HG02870 (cell line): ENCODE measurements at regions not wholly inside any gene's neighbourhood (a gene's known extent, or its start where the extent isn't known, plus 50 kb on each side); places are given as distances from the start of the nearest gene placed in this dataset.
A peak's percentile ranks its signal among the peaks of the same experiment; 100 is the strongest.

Experiments used
- ATAC-seq: cut with Tn5 transposase; IDR thresholded peaks from one replicate; pipeline ENCODE4 v1.9.1; 2021; ENCODE audit warnings: mild to moderate bottlenecking, moderate library complexity; ENCODE audit not compliant: unreplicated experiment

GRCh38 chr12:125470838-125471783 lies 405.9 kb downstream of the AACS start:
- ATAC-seq, result peak; percentile 39

GRCh38 chr12:125473501-125473900 lies 408.3 kb downstream of the AACS start:
- ATAC-seq, result no peak

GRCh38 chr12:125487336-125487735 lies 422.1 kb downstream of the AACS start:
- no peak for ATAC-seq

GRCh38 chr12:125491553-125491952 lies 426.3 kb downstream of the AACS start:
- no peak for ATAC-seq

GRCh38 chr12:125492354-125493270 lies 427.4 kb downstream of the AACS start:
- ATAC-seq, result no peak

GRCh38 chr12:125493704-125494308 lies 428.6 kb downstream of the AACS start:
- no peak for ATAC-seq

GRCh38 chr12:125503128-125503527 lies 437.9 kb downstream of the AACS start:
- no peak for ATAC-seq

GRCh38 chr12:125509195-125509594 lies 444.0 kb downstream of the AACS start:
- ATAC-seq, result no peak

- no peak for ATAC-seq
These were observed 447.5 kb downstream of the AACS start for GRCh38 chr12:125512541-125513298.

GRCh38 chr12:125515887-125516286 lies 450.7 kb downstream of the AACS start:
- no peak for ATAC-seq

GRCh38 chr12:125518074-125518473 lies 452.8 kb downstream of the AACS start:
- ATAC-seq, result no peak

GRCh38 chr12:125519026-125519651 lies 453.9 kb downstream of the AACS start:
- ATAC-seq, result no peak

- ATAC-seq, result no peak
These were observed 460.6 kb downstream of the AACS start for GRCh38 chr12:125525879-125526278.

- no peak for ATAC-seq
These were observed 463.0 kb downstream of the AACS start for GRCh38 chr12:125528281-125528680.

- ATAC-seq, result no peak
These were observed 465.0 kb downstream of the AACS start for GRCh38 chr12:125530201-125530600.

- ATAC-seq, result no peak
These were observed 465.6 kb downstream of the AACS start for GRCh38 chr12:125530876-125531275.

- ATAC-seq, result no peak
These were observed 466.3 kb downstream of the AACS start for GRCh38 chr12:125531574-125531973.

- ATAC-seq, result peak; percentile 57
These were observed 468.3 kb downstream of the AACS start for GRCh38 chr12:125533434-125534029.

GRCh38 chr12:125538401-125539199 lies 473.4 kb downstream of the AACS start:
- ATAC-seq, result no peak
